TTC549 (cell line): ENCODE measurements at regions not wholly inside any gene's neighbourhood (a gene's known extent, or its start where the extent isn't known, plus 50 kb on each side); places are given as distances from the start of the nearest gene placed in this dataset.

Experiments used
- FAIRE-seq: peaks from 2 replicates; lab custom pipeline; 2012; peaks lifted over from hg19 to GRCh38; lab: Jason Lieb, UNC

DNA sequence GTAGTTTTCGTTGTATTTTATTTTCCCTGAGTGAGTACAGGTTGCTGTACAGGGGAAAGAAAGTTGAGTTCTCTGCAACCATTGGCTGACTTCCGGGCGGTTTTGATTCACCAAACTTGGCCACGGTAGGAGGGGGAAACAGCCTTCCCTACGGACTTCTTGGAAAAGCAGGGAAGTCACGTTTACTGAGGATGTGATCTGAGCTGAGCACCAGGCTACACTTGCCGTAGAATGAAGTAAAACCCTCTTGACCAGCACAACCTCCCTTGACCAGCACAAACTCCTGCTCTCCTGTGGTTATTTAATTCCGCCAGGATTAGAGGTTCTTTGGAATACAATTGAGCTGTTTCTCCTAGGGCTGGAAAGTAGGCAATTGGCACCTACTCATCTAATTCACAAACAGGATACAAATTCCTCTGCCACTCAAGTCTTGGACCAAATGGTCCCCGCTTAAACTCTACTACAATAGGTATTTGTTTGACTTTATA lies 242.0 kb upstream of the RBFOX1 start:
- FAIRE-seq = no peak

DNA sequence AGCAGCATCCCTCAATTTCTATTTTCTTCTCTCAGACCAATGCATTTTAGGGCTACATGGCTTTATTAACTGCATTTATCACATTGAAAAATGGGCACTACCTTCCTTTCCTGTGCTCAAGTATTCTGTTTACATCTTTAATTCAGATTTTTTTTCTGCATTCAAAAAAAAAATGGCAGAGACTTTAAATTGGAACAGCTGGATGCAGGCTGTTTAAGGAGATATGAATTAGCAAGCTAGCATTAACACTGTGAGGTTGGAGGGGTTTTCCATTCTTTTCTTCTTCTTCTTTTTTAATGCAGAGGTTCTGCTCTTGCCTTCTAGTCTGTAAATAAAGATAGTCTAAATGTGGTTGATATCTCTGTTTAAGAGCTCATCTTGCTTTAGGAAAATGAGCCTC lies 242.9 kb upstream of the RBFOX1 start:
- FAIRE-seq = no peak

DNA sequence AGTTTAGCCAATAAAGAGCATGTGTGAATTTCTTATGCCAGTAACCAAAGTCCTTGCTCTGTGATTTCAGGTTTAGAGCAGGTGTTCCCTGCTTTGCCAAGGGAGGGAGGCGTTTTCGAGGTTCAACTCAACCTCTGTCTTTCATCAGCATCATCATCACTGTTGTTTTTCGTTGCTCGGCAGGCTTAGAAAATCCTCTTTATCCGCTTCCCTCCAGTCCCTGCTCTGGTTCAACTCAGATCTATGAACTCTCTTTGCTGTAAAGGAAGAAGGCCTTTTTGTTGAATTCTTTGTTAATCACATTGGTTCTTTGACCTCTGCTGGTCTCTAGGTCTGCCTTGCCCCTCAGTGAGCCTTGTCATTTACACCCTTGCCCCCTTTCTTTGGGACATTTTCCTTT lies 243.9 kb upstream of the RBFOX1 start:
- no peak for FAIRE-seq

DNA sequence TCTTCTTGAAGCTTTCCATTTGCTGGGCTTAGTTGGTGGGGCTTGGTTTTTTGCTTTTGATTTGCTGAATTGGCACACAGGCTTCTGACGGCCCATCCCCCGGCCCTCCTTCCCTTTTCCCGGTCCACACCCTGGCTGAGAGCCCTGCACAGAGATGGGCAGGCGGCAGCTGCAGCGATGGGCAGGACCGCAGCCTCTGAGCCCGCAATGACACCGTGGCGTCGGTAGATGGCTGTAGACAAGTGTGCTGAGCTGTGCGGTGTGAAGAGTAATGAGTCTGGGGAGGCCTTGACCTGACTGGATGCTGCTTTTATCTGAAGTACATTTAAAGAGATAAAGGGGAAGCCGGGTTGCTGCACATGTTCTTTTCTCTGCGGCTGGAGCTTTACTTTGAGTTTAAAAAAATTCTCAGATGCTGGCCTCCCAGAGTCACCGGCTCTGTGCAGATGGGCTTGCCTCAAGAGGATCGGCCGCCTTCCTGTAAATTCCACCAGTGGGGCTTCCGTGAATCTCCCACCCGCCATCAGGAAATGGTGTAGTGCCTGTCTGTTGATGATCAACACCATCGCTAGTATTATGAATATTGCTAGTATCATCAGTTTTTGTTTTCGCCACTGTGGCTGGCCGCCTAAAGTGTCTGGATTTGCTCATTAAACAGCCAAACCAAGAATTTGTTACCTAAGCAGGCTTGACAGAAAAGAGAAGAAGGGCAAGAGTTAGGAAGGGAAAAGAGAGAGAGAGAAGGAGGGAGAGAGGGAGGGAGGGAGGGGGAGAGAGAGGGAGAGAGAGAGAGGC lies 245.6 kb upstream of the RBFOX1 start:
- FAIRE-seq = no peak

DNA sequence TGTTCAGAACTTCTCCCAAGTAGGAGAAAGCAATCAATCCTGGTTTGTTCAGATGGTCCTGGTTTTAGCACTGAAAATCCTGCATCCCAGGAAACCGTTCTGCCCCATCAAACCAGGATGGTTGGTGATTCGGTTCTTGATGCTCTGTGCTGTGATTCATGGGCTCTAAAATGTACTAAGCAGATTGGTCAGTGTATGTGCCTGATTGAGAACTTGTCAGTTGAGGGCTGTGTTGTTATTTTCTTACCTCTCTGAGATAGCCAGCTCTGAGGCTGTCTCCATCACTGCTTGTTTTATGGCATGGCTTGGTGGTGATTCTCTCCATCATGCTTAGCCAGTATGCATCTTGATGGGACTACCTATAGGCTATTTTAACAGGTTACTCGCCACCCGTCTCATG lies 246.9 kb upstream of the RBFOX1 start:
- no peak for FAIRE-seq

DNA sequence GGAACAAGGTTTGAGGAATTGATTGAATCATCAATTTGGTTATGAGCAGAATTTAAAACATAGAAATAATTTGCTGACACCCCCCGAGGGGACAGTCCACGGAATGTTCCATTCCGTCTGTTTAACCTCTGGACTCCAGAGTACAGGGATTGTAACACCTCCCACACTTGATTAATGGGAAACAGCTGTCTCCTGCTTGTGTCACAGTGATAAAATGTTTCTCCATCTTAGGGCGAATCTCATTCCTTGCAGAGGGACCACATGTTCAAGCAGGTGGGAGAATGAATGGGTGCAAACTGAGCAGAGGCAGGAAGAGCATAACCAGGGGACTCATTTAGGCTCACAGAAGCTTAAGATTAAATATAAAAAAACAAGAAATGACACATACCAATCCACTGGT lies 249.5 kb upstream of the RBFOX1 start:
- FAIRE-seq = no peak

DNA sequence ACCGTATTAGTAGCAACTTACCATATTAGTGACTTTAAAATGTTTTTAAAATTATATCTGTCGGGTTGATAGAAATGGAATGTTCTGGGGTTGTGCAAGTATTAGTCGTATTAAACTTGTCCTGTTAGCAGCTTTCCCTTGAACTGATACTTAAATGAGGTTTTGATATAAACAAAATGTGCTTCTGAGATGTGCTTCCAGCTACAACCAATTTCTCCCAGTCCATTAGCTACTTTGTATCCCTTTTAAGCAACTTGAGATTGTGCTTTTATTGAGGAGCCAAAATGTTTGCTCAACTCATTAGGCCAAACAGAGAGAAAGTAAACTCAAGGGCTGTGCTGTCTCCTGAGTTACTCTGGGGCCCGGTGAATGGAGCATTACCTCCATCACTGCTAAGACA lies 255.0 kb upstream of the RBFOX1 start:
- FAIRE-seq = no peak

DNA sequence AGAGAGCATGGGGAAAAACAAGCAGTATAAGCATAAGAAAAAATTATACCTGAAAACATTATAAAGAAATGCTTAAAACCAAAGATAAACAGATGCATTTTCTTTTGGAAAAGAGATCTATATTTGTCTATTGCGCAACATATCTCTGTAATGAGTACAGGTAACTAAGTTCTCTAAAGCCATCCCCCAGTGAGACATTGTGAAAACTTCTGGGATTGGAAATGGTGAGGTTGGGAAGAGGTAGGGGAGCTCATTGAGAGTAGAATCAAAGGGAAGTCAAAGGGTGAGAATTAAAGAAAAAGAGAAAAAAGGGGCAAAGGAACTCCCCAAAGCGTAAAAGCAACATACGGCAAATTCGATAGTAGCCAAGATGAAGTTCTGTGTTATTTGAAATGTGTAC lies 257.9 kb upstream of the RBFOX1 start:
- no peak for FAIRE-seq

DNA sequence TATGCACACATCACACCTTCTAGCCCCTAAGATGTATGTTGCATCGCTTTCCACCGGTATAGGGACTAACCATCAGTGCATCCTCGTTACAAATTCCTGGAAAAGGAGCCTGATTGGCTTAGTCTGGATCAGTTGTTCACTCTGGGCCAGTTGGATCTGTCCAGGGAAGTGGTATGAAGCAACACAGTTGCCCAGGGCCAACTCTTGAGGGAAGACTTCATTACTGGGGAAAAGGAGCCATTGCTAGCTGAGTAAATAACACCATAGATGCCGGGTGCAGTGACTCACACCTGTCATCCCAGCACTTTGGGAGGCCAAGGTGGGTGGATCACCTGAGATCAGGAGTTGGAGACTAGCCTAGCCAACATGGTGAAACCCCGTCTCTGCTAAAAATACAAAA lies 275.2 kb upstream of the RBFOX1 start:
- no peak for FAIRE-seq

DNA sequence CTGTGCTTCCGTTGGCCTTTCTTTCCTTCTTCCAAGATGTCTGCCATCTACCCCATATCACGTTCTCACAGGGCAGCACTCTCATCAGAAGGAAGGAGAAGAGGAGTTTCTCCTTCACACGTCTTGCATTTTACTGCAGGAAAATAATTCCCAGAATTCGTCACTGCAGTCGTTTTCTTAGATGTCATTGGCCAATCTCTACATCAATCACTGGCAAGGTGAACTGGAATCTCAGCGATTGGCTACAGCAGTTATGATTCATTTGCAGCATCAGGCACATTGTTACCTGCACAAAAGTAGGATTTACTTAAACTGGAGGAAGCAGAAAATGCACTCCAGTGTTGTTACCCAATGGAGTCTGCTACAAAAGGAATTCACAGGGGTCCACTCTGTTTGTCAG lies 277.2 kb upstream of the RBFOX1 start:
- FAIRE-seq = no peak

DNA sequence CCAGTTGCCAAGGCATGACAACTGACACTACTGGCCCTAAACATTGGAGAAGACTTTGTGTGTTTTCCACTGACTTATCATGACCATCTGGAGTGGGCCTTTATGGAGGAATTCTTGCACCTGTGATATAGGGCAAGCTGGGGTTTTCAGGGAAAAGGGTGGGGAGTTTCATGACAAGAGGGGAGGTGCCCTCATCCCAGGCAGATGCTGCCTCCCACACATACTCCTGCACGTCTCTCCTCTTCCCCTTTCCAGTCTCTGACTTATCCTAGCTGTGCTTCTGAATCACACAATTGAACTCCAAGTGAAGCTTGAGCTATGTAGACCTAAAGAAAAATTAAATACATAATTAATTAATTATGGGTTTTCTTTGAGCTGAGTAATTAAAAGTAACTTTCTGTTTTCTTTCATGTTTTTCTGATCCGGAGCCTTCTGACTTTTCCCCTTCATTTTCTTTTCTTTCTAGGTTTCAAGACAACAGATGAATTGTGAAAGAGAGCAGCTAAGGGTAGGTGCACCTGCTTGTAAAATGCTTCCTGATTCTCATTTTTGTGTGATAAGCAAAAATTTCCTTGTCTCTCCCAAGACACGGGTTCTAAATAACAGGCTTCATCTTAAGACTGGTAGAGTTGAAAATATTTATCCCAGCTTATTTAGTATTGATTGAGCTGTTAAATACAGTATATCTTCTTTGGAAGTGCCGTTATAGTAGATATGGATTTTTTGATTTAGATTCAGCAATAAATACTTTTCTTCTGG lies 280.9 kb upstream of the RBFOX1 start:
- FAIRE-seq = no peak

DNA sequence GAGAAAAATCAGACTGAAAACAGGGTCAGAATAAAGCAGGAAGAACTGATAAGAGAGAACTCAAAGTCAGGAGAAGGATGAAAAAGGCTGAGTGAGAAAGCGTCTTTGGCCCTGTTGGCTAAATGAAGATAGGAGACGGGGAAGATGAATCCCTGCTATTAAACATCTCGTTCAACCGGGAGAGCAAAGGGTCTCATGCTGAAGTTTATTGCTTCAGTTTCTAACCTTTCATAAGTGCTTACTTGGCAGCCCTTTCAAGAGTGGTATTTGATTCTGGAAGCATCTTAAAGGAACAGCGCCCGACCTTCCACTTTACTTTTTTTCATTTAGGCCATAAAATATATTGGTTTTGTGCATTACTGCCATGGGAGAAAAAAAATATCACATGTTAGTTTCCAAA lies 288.3 kb upstream of the RBFOX1 start:
- no peak for FAIRE-seq

DNA sequence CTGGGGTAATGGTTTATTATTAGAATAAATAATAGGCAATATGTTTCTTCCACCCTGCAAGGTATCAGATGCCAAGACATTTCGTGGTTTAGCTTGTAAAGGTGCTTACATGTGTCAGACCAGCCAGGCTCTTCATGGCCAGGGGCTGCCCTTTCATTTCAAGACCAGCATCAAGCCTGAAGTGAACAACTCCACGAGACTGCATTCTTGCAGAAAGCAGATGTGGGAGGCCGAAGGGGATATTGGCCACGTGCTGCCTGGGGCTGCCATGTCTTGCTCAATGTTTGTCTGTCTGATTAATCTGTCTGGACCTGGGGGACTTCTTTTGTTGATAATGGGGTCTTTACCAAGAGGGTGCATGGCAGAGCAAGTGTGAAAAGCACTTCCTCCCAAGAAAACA lies 294.2 kb upstream of the RBFOX1 start:
- FAIRE-seq = no peak

DNA sequence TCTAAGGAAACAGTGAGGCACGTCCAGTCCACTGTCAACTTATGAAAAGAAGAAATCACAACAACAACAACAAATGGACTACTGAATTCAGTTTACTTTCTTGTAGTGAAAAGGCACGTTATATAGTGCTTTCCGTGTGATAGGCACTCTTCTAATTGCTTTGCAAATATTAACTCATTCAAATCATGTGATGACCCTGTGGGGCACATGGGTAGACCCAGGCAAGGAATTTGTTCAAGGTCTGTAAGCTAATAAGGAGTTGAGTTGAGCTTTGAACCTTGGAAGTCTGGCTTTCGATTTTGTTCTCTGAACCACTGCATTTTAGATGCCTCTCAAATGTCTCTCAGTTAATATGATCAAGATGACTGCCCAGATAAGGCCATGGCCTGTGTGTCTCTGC lies 295.1 kb upstream of the RBFOX1 start:
- no peak for FAIRE-seq

DNA sequence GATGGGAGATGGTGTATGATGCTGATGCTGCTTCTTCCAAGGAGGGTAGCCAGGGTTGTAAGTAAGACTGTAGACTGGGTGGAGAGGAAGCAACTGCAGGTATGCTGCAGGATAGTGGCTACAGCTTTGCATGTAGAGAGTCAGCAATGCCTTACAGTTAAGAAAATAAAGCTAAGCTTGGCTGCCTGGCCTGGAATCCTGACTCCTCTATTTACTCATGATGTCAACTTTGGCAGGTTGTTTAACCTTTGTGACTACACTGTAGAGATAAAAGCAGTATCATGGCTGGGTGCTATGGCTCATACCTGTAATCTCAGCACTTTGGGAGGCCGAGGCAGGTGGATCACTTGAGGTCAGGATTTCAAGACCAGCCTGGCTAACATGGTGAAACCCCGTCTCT lies 301.6 kb upstream of the RBFOX1 start:
- no peak for FAIRE-seq

DNA sequence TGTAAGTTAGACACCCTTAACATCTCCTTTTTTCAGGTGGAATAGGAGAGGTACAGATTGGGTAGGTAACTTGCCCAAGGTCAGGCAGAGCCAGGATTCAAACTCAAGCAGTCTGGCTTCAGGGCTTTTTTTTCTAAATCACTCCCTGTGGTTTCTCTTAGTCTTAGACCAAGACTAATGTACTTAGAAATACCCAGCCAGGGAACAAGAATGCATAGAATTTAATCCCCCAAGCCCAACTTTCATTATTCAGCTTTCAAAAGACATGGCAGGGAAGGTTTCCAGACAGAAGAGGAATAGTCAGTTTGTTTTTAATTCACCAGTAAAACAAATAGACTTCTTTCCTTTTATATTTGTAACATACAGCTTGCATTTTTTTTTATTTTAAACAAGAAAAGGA lies 305.2 kb upstream of the RBFOX1 start:
- no peak for FAIRE-seq

DNA sequence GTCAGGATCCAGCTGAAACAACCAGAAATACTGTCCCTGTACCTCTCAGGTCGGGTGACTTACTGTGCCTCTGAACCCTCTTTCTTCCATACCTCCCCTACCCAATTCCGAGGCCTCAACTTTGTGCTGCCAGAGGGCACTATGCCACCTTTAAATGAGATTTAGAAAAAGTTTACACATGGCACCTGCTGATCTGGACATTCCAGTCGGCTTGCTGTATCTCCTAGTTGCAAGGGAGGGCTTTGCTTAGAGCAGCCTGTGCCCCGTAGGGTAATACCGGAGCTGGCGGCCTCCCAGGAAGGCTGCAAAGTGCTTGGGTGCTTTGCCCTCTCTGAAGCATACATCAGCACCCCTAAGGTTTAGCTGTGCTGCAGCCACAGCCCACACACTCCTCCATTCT lies 306.0 kb upstream of the RBFOX1 start:
- no peak for FAIRE-seq

DNA sequence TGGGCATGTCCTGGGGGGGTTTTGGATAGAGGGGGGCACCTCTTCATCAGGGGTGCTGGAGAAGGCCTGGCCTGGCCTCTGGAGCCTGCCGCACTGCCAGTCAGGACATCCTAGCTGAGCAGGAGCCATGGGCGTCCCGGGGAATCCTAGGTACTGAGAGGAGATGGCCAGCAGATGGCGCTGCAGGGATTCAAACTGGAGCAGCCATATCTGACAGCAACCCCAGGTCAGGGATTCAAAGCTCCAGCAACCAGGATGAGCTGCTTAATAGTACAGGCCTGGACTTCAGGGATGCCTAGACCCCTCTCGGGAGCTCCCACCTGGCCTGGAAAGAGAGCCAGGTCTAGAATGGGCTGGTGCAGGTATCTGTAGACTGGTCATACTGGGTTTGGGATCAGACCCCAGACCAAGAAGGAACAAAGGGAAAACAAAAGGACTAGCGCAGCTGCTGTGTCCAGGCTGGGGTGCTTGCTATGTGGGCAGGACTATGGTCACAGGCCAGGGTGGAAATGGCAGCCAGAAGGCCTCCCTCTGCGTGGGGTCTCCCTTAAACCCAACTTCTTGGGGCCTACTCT lies 306.9 kb upstream of the RBFOX1 start:
- no peak for FAIRE-seq

DNA sequence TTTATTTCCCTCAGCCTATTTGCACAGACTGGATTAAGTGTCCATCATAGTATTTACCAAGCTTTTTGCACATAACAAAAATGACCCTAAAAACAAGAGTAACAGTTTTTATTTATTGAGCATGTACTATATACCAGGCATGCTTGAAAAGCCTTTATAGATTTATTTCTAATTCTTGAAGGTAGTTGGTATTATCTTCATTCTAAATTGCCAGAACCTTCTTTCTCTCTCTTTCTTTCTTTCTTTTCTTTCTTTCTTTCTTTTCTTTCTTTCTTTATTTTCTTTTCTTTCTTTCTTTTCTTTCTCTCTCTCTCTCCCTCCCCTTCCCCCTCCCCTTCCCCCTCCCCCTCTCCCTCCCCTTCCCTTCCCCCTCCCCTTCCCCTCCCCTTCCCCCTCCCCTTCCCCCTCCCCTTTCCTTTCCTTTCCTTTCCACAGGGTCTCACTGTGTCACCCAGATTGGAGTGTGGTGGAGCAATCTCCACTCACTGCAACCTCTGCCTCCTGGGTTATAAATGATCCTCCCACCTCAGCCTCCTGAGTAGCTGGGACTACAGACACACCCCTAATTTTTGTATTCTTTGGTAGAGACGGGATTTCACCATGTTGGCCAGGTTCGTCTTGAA lies 310.9 kb upstream of the RBFOX1 start:
- FAIRE-seq = no peak

DNA sequence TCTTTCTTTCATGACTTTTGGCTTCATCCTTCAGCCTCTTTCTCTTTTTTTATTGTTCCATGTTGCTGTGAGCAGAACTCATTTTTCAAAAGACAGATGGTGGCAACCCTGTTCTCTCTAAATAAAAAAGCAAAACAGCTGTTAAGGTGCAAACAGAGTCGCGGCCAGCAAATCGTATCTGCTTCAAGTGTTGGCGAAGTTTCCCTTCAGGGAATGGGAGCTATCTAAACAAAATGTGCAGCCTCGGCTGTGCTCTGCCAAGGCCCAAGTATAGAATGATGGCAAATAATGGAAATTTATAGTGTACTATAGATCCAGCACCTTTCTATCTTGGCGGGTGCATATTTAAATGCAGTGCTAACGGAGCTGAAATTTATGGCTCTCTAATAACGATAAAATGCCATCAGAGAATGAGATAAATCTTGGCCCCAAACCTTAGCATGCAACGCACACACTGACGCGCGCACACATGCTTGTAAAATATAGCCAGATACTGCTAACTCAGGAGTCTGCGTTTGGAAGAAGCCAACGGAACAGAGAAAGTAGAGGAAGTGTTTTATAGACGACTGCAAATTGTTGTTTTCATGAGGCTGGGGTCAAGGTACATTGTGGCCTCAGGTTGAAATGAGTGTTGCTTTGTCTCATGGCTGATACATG lies 315.5 kb upstream of the RBFOX1 start:
- no peak for FAIRE-seq

DNA sequence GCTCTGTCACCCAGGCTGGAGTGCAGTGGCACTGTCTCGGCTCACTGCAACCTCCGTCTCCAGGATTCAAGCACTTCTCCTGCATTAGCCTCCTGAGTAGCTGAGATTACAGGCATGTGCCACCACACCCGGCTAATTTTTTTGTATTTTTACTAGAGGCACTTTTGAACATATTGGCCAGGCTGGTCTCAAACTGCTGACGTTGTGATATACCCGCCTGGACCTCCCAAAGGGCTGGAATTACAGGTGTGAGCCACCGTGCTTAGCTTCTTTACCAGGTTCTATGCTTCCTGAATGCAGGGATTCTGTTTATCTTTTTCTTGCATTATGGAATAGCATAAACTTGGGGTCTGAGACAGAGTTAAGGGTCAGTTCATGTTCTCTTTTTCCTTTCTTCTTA lies 317.9 kb upstream of the RBFOX1 start:
- no peak for FAIRE-seq

DNA sequence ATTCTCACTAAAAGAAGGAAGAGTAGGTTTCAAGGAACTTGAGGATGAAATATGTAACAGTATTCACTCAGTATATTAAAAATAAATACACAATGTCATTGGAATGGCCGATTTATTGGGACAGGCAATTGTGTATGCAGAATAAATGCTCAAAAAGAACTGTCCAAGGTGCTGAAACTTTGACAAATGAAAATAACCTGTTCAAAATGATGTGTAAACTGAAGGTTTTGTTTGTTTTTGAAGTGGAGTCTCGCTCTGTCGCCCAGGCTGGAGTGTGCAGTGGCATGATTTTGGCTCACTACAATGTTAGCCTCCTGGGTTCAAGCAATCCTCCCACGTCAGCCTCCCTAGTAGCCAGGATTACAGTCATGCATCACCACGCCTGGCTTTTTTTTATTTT lies 318.7 kb upstream of the RBFOX1 start:
- no peak for FAIRE-seq

DNA sequence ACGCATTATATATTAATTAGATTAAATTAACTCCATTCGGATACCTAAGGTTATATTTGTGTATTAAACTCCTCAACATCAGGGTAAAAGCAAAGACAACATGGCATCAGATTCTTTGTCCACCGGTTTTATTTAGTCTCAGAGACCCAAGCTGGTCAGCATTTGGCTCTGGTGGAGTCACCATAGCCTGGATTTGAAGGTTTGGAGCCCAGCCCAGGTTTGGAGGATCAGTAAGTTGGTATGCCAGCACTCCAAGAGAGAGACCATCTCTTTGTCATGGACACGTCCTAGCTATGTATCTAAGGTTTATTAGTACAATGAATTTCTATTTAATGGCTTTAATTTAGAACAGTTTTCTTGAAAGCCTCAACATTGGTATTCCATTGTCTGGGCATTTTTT lies 328.4 kb upstream of the RBFOX1 start:
- FAIRE-seq = no peak
